MM.1S (cell line): ENCODE measurements at regions not wholly inside any gene's neighbourhood (a gene's known extent, or its start where the extent isn't known, plus 50 kb on each side); places are given as distances from the start of the nearest gene placed in this dataset.

ENCODE experiments used
- DNase-seq: peaks from one replicate; pipeline ENCODE4 v3.0.0-alpha.2; 2015
- H2AFZ ChIP-seq: fragments of 300-600 bp; sonication (generic); 2 replicates; pipeline ENCODE4 v1.6.0; 2016; ENCODE audit warnings: antibody characterized with exemption, low read length
- H3F3A ChIP-seq: fragments of 300-600 bp; sonication (generic); 2 replicates; pipeline ENCODE4 v1.6.1; 2016; ENCODE audit warnings: mild to moderate bottlenecking, antibody characterized with exemption, low read length, moderate library complexity, mixed read lengths; ENCODE audit not compliant: insufficient read depth
- H3K27ac ChIP-seq: fragments of 300-600 bp; sonication (generic); 2 replicates; pipeline ENCODE4 v1.5.1; 2016; ENCODE audit warnings: mild to moderate bottlenecking, low read length
- H3K27me3 ChIP-seq: fragments of 300-600 bp; sonication (generic); replicated peaks from 2 replicates; pipeline ENCODE4 v1.6.0; 2016; ENCODE audit warnings: low read length; ENCODE audit not compliant: insufficient read depth
- H3K36me3 ChIP-seq: fragments of 300-600 bp; sonication (generic); replicated peaks from 2 replicates; pipeline ENCODE4 v1.6.1; 2016; ENCODE audit warnings: mild to moderate bottlenecking, low read length, mixed read lengths; ENCODE audit not compliant: insufficient read depth
- H3K4me1 ChIP-seq: fragments of 300-600 bp; sonication (generic); 2 replicates; pipeline ENCODE4 v1.6.1; 2016; ENCODE audit warnings: low read length, mixed read lengths
- H3K4me2 ChIP-seq: fragments of 300-600 bp; sonication (generic); 2 replicates; pipeline ENCODE4 v1.6.0; 2016; ENCODE audit warnings: low read depth, low read length
- H3K4me3 ChIP-seq: fragments of 300-600 bp; sonication (generic); 2 replicates; pipeline ENCODE4 v1.5.1; 2016; ENCODE audit warnings: low read length, mixed read lengths
- H3K79me2 ChIP-seq: fragments of 300-600 bp; sonication (generic); 2 replicates; pipeline ENCODE4 v1.6.1; 2016; ENCODE audit warnings: mixed run types, low read length, mixed read lengths
- H3K9ac ChIP-seq: fragments of 300-600 bp; sonication (generic); 2 replicates; pipeline ENCODE4 v1.6.1; 2016; ENCODE audit warnings: low read length, mixed read lengths
- H3K9me2 ChIP-seq: fragments of 300-600 bp; sonication (generic); replicated peaks from 2 replicates; pipeline ENCODE4 v1.6.1; 2016; ENCODE audit warnings: mild to moderate bottlenecking, low read length, mixed read lengths; ENCODE audit not compliant: insufficient read depth
- H3K9me3 ChIP-seq: fragments of 300-600 bp; sonication (generic); replicated peaks from 2 replicates; pipeline ENCODE4 v1.6.1; 2016; ENCODE audit warnings: mild to moderate bottlenecking, low read length, mixed read lengths; ENCODE audit not compliant: insufficient read depth
- H4K20me1 ChIP-seq: fragments of 300-600 bp; sonication (generic); 2 replicates; pipeline ENCODE4 v1.6.1; 2016; ENCODE audit warnings: mild to moderate bottlenecking, low read length, moderate library complexity, mixed read lengths; ENCODE audit not compliant: insufficient read depth
- CTCF ChIP-seq: fragments of 300-600 bp; sonication (generic); IDR thresholded peaks from 2 replicates; pipeline ENCODE4 v1.5.1; 2016; ENCODE audit warnings: antibody characterized with exemption, low read length, mixed read lengths
- EZH2 ChIP-seq: fragments of 300-600 bp; sonication (generic); optimal IDR thresholded peaks from 2 replicates; pipeline ENCODE3; 2017; ENCODE audit warnings: low read depth, mild to moderate bottlenecking, antibody characterized with exemption, low read length, mixed read lengths
- EZH2phosphoT487 ChIP-seq: fragments of 300-600 bp; sonication (generic); IDR thresholded peaks from 2 replicates; pipeline ENCODE4 v1.6.1; 2018; ENCODE audit warnings: antibody characterized with exemption, low read length

GRCh38 chr13:34044660-34045080, 226.7 kb downstream of the RFC3 start:
- peak overlapping the region; percentile 69; the same call in 1 of the 2 replicates for H3K27ac ChIP-seq
- no peaks in the 10 kb centered on the region for H3K9me3 ChIP-seq
- DNase-seq, result no peak
- no peaks in the 10 kb centered on the region for H4K20me1 ChIP-seq
- H3K4me3 ChIP-seq, result no peak overlapping the region
- H3K79me2 ChIP-seq, result no peaks in the 10 kb centered on the region
- no peak overlapping the region for H2AFZ ChIP-seq
- H3K36me3 ChIP-seq, result no peaks in the 10 kb centered on the region
- no peak for TF ChIP-seq CTCF
- TF ChIP-seq EZH2, result no peak
- no peak for TF ChIP-seq EZH2phosphoT487
- no peaks in the 10 kb centered on the region for H3K27me3 ChIP-seq
- no peak overlapping the region for H3K9ac ChIP-seq
- no peaks in the 10 kb centered on the region; the same call in 1 of the 2 replicates for H3F3A ChIP-seq
- peak overlapping the region; percentile 65 for H3K4me2 ChIP-seq
- no peaks in the 10 kb centered on the region for H3K9me2 ChIP-seq
- H3K4me1 ChIP-seq, result peaks cover 27% of the 10 kb centered on the region; the same call in 1 of the 2 replicates

GRCh38 chr13:34046457-34046856, 228.5 kb downstream of the RFC3 start:
- Histone ChIP-seq H3K36me3 (no peaks in the 10 kb centered on the region), H3K4me3 (no peak overlapping the region), H3K79me2 (no peaks in the 10 kb centered on the region), H3K27ac (no peak overlapping the region), H3F3A (no peaks in the 10 kb centered on the region; the same call in 1 of the 2 replicates), H3K9me2 (no peaks in the 10 kb centered on the region), H2AFZ (no peak overlapping the region), H4K20me1 (no peaks in the 10 kb centered on the region), H3K27me3 (no peaks in the 10 kb centered on the region), H3K4me2 (no peak overlapping the region), H3K4me1 (peaks cover 27% of the 10 kb centered on the region; the same call in 1 of the 2 replicates), H3K9me3 (no peaks in the 10 kb centered on the region), H3K9ac (no peak overlapping the region)
- TF ChIP-seq EZH2phosphoT487 (no peak), EZH2 (no peak)
- DNase-seq, result no peak

- Histone ChIP-seq H3K9me2 (no peaks in the 10 kb centered on the region), H3K79me2 (no peaks in the 10 kb centered on the region), H3K9ac (no peak overlapping the region), H3K4me1 (peaks cover 24% of the 10 kb centered on the region; the same call in 1 of the 2 replicates), H3K27me3 (no peaks in the 10 kb centered on the region), H3K27ac (no peak overlapping the region), H2AFZ (no peak overlapping the region), H3K4me2 (no peak overlapping the region), H4K20me1 (no peaks in the 10 kb centered on the region), H3F3A (no peaks in the 10 kb centered on the region; the same call in 1 of the 2 replicates), H3K36me3 (no peaks in the 10 kb centered on the region), H3K4me3 (no peak overlapping the region), H3K9me3 (no peaks in the 10 kb centered on the region)
- DNase-seq, result no peak
- TF ChIP-seq EZH2 (no peak), EZH2phosphoT487 (no peak), CTCF (no peak)
Observed at GRCh38 chr13:34048652-34049051, 230.7 kb downstream of the RFC3 start.

- H3K4me2 ChIP-seq, result no peak overlapping the region
Observed at GRCh38 chr13:34056733-34057258, 238.8 kb downstream of the RFC3 start.

More at GRCh38 chr13:34056733-34057258, 238.8 kb downstream of the RFC3 start:
- H3K36me3 ChIP-seq, result no peaks in the 10 kb centered on the region
- no peak for DNase-seq
- H4K20me1 ChIP-seq, result no peaks in the 10 kb centered on the region
- no peak overlapping the region for H3K9ac ChIP-seq
- no peaks in the 10 kb centered on the region for H3K4me1 ChIP-seq
- no peak for TF ChIP-seq CTCF
- no peak for TF ChIP-seq EZH2phosphoT487
- TF ChIP-seq EZH2, result no peak
- no peaks in the 10 kb centered on the region for H3K27me3 ChIP-seq
- H3K9me3 ChIP-seq, result no peaks in the 10 kb centered on the region
- H2AFZ ChIP-seq, result no peak overlapping the region
- H3K79me2 ChIP-seq, result no peaks in the 10 kb centered on the region
- H3F3A ChIP-seq, result no peaks in the 10 kb centered on the region
- H3K9me2 ChIP-seq, result no peaks in the 10 kb centered on the region
- H3K4me3 ChIP-seq, result no peak overlapping the region
- H3K27ac ChIP-seq, result no peak overlapping the region
